Breast epithelium (tissue), 3 donors: ENCODE measurements at regions not wholly inside any gene's neighbourhood (a gene's known extent, or its start where the extent isn't known, plus 50 kb on each side); places are given as distances from the start of the nearest gene placed in this dataset.

Experiments
- POLR2A ChIP-seq: fragments of 450-650 bp; IDR thresholded peaks from one replicate; pipeline ENCODE4 v1.6.1; 2016; ENCODE audit warnings: antibody characterized with exemption, mild to moderate bottlenecking, moderate library complexity
- POLR2AphosphoS5 ChIP-seq, 3 donors: sonication (generic); formaldehyde crosslinking; IDR thresholded peaks; one replicate each; pipeline ENCODE4 v1.6.1; 2017; ENCODE audit warnings: antibody characterized with exemption in 3 of 3
- TF ChIP-seq, protein P1 (sequence below), 3 donors: fragments of 450-650 bp; IDR thresholded peaks; one replicate each; pipeline ENCODE4 v1.5.1; 2016 to 2017; ENCODE audit warnings: antibody characterized with exemption in 3 of 3, mild to moderate bottlenecking in 3 of 3, moderate library complexity in 3 of 3

DNA sequence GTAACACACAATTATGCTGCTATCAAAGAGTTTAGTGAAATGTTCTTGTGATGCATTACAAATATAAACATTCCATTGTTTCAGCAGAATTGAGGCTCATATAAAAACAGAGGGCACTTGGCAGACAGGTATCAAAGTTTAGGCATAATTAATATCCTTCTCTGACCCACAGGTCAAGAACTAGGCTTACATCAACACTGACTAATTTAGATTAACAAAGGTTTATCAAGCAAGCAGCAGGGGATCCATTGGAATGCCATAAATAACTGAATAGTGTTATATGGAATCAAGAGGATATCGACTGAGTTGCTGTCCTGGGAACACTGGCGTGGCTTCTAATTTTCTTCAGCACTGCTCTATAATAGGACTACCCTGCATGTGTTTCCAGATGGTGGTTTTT lies 414.5 kb upstream of the ARRDC3 start:
- TF ChIP-seq, protein P1, sequence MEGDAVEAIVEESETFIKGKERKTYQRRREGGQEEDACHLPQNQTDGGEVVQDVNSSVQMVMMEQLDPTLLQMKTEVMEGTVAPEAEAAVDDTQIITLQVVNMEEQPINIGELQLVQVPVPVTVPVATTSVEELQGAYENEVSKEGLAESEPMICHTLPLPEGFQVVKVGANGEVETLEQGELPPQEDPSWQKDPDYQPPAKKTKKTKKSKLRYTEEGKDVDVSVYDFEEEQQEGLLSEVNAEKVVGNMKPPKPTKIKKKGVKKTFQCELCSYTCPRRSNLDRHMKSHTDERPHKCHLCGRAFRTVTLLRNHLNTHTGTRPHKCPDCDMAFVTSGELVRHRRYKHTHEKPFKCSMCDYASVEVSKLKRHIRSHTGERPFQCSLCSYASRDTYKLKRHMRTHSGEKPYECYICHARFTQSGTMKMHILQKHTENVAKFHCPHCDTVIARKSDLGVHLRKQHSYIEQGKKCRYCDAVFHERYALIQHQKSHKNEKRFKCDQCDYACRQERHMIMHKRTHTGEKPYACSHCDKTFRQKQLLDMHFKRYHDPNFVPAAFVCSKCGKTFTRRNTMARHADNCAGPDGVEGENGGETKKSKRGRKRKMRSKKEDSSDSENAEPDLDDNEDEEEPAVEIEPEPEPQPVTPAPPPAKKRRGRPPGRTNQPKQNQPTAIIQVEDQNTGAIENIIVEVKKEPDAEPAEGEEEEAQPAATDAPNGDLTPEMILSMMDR (IDR thresholded peaks at IDR 0.05), result no peak
- no peak for TF ChIP-seq POLR2A
- no peak for TF ChIP-seq POLR2AphosphoS5 (IDR thresholded peaks at IDR 0.05)
